HAP-1 (cell line): ENCODE measurements at regions not wholly inside any gene's neighbourhood (a gene's known extent, or its start where the extent isn't known, plus 50 kb on each side); places are given as distances from the start of the nearest gene placed in this dataset.
"Not testable (repeated sequence)": the region's sequence is repeated elsewhere in the genome, so short reads cannot be mapped to it uniquely, and the experiment has no call there.

Experiments used
- DNase-seq, 2 experiments: peaks; one replicate each; pipeline ENCODE4 v3.0.0-alpha.2; 2016 to 2020; ENCODE audit warnings: low spot score in 2 of 2
- H3K27me3 ChIP-seq: fragments of 250-450 bp; sonication (Bioruptor Pico); 2 replicates; pipeline ENCODE4 v1.5.1; 2020; ENCODE audit warnings: low read depth, mild to moderate bottlenecking, moderate library complexity
- H3K36me3 ChIP-seq: fragments of 250-450 bp; sonication (Bioruptor Pico); replicated peaks from 2 replicates; pipeline ENCODE4 v1.5.1; 2020; ENCODE audit warnings: mild to moderate bottlenecking
- H3K4me1 ChIP-seq: fragments of 250-450 bp; sonication (Bioruptor Pico); 2 replicates; pipeline ENCODE4 v1.5.1; 2020; ENCODE audit warnings: mild to moderate bottlenecking
- H3K4me3 ChIP-seq: fragments of 250-450 bp; sonication (Bioruptor Pico); 2 replicates; pipeline ENCODE4 v1.5.1; 2020; ENCODE audit warnings: mild to moderate bottlenecking, moderate library complexity
- H3K9me3 ChIP-seq: fragments of 250-450 bp; sonication (Bioruptor Pico); 2 replicates; pipeline ENCODE4 v1.5.1; 2020; ENCODE audit warnings: mild to moderate bottlenecking, moderate library complexity
- in situ Hi-C: fragments of 300-500 bp; cut with MboI; formaldehyde crosslinking; loops from 3 replicates; pipeline ENCODE4 v1.14.3; 2020; ENCODE audit warnings: low sequenced_read_pairs, inconsistent platforms, mixed read lengths

DNA sequence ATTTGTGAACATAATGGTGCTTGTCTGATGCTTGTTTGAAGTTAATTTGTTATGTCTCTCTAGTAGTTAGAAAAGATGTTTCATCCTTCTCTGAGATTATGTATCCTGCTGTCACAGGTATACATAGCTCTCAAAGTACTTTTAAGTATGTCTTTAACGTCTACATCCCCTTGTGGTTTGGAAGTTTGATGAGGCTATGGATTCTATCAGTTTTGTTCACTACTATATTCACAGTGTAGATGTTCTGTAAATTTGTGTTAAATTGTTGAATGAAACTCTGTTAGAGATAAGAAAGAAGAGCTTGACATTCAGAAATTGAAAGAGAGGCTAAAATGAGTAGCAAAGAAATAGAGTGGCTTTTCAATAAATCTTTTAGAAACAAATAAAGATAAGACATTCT is 304.6 kb upstream of the MIR17HG start:
- H3K27me3 ChIP-seq, result no peaks in the 10 kb centered on the region
- DNase-seq, result no peak
- H3K36me3 ChIP-seq, result no peaks in the 10 kb centered on the region
- in situ Hi-C loops, result no loop called here
- no peaks in the 10 kb centered on the region for H3K4me1 ChIP-seq
- H3K4me3 ChIP-seq, result no peak overlapping the region
- no peaks in the 10 kb centered on the region for H3K9me3 ChIP-seq

DNA sequence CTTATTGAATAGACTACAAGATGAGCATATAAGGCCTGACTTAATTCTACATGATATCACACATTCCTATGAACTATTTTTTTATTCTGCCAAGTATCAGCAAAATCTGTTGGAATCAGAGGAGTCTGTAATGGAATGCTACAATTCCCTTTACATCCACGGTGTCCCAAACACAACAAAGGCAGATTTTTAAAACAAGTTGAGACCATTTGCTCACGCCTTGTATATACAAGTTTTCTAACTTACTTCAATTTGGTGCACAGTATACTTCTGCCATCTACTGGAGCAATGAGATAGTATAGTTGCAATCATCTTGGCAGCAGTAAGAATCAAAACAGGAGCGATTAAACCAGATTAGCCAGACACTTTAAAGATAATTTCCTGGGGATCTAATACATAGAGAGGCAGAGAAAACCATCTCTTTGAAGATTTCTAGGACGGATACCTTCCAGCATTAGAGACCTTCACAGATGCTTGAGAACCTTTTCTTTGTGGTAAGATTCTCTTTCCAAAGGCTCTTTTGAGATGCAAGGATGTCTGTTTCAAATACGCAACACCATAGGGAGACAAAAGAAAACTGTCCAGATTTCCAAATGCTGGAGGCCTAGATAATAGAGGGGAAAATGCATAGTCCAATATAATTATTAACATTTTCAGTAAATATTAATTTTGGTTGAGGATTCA is 302.0 kb upstream of the MIR17HG start:
- no peaks in the 10 kb centered on the region for H3K4me1 ChIP-seq
- no peaks in the 10 kb centered on the region for H3K36me3 ChIP-seq
- in situ Hi-C loops, result no loop called here
- H3K4me3 ChIP-seq, result no peak overlapping the region
- H3K9me3 ChIP-seq, result no peaks in the 10 kb centered on the region
- H3K27me3 ChIP-seq, result no peaks in the 10 kb centered on the region
- no peak for DNase-seq

DNA sequence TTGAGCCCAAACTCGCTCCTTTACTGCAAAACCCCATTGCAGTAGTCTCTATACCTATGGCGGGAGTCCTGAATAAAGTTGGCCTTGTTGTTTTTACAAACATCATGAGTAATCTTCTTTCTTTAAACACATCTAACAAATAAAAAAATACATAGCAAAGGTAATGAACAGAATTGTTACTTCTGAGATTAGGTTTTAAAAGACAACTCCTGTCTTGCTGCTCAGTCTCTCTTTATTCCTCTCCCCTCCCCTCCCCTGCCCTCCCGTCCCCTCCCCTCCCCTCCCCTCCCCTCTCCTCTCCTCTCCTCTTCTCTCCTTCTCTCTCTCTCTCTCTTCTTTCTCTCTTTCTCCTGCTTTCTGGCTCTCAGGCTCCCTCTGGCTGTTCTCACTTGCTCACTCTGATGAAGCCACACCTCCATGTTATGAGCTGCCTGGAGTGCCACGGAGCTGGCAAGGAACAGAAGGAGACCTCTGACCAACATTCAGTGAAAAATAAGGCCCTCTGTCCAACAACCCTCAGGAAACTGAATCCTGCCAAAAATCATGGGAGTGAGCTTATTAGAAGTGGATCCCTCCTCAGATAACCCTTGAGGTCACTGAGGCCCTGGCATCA is 300.7 kb upstream of the MIR17HG start:
- H3K9me3 ChIP-seq, result no peaks in the 10 kb centered on the region
- DNase-seq, result no peak
- no peaks in the 10 kb centered on the region; the same call in 1 of the 2 replicates for H3K4me1 ChIP-seq
- no peaks in the 10 kb centered on the region for H3K36me3 ChIP-seq
- H3K27me3 ChIP-seq, result no peaks in the 10 kb centered on the region
- in situ Hi-C loops, result no loop called here
- H3K4me3 ChIP-seq, result no peak overlapping the region

DNA sequence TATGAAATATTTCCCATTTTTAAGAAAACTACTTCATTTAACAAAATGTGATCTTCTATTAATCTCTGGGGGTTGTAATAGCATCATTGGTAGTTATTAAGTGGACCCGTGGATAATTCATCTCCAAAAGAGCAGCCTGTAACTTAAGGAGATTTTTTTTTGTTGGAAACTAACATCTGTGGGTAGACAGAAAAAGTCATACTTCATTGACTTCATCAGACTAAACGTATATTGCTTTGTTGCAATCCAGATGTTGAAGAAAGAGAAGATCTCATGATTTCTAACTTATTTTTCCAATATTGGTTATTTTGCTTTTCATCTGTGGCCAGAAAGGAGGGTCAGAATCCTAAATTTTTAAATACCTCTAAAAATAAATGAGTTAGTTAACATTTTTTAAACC is 296.5 kb upstream of the MIR17HG start:
- Histone ChIP-seq H3K4me1 (peaks cover 4% of the 10 kb centered on the region; the same call in 1 of the 2 replicates), H3K4me3 (no peak overlapping the region), H3K36me3 (no peaks in the 10 kb centered on the region), H3K9me3 (no peaks in the 10 kb centered on the region), H3K27me3 (no peaks in the 10 kb centered on the region)
- in situ Hi-C loops, result no loop called here
- no peak for DNase-seq

DNA sequence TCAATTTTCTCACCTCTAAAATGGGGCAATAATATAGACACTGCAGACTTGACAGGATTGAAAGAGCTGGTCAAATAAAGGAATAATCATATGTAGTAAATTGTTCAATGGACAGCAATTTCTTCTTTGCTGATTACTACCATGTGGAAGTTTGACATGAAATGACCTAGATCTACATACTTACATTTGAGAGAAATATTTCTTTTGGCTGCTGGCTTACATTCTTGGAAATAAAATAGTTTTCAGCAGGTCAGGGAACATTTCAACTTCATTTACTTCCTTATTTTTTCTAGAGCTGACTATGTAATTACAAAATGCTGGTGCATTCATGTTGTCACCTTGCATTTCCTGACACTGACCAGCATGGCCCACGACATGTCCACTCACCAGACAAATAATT is 294.6 kb upstream of the MIR17HG start:
- no peaks in the 10 kb centered on the region for H3K9me3 ChIP-seq
- H3K4me1 ChIP-seq, result peaks cover 4% of the 10 kb centered on the region; the same call in 1 of the 2 replicates
- no peak overlapping the region for H3K4me3 ChIP-seq
- H3K27me3 ChIP-seq, result no peaks in the 10 kb centered on the region
- H3K36me3 ChIP-seq, result no peaks in the 10 kb centered on the region
- no peak for DNase-seq
- in situ Hi-C loops, result no loop called here

DNA sequence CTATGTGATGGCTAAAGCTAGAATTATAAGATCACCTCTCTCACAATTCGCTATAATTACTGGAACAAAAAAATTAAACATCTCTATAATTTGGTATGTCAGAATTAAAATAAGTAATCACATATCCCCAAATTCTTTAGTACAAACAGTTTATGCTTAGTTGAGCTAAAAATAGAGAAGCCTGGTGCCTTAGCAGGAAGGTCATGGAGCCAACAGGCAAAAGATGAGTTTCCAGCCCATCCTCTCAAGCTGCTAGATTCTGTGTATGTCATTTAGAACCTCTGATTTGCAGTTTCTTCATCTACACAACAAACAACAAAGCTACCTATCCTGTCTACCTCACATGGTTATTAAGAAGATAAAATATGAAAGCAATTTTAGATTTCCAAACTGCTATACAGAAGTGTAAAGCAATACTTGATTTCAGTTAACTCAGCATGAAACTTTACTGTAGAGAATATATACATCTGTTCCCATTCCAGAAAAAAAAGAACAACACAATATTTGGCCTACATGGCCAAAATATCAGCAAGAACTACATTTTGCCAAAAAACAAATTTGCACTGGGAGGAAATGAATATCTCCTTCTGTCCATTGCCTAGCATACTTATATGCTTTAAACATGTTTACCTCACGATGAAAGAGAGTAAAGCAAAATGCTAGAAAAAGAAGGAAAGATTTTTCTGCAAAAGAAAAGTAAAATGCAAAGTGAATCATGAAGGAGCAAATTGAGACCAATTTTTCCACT is 294.0 kb upstream of the MIR17HG start:
- in situ Hi-C loops, result no loop called here
- H3K4me1 ChIP-seq, result peaks cover 4% of the 10 kb centered on the region; the same call in 1 of the 2 replicates
- no peaks in the 10 kb centered on the region for H3K9me3 ChIP-seq
- no peak overlapping the region for H3K4me3 ChIP-seq
- no peak for DNase-seq
- no peaks in the 10 kb centered on the region for H3K27me3 ChIP-seq
- H3K36me3 ChIP-seq, result no peaks in the 10 kb centered on the region

DNA sequence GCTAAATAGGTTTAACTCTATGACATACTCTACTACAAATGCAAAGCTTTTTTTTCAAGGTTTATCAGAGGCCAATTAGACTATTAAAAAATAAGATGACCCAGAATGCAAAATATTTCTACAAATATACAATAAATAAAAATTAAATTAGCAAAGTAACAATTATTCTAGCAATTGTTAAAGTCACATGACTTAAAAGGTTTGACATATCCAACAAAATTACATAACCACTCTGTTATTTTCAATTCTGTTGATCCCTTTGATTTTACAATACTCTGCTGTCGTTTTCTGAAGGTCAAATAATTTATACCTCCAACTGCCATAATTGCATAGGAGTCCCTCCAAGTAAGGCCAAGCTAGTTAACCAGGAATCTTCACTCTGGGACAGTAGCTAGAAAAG is 292.6 kb upstream of the MIR17HG start:
- Histone ChIP-seq H3K4me1 (peaks cover 4% of the 10 kb centered on the region; the same call in 1 of the 2 replicates), H3K27me3 (no peaks in the 10 kb centered on the region), H3K36me3 (no peaks in the 10 kb centered on the region), H3K9me3 (no peaks in the 10 kb centered on the region), H3K4me3 (no peak overlapping the region)
- in situ Hi-C loops, result no loop called here
- DNase-seq, result no peak

DNA sequence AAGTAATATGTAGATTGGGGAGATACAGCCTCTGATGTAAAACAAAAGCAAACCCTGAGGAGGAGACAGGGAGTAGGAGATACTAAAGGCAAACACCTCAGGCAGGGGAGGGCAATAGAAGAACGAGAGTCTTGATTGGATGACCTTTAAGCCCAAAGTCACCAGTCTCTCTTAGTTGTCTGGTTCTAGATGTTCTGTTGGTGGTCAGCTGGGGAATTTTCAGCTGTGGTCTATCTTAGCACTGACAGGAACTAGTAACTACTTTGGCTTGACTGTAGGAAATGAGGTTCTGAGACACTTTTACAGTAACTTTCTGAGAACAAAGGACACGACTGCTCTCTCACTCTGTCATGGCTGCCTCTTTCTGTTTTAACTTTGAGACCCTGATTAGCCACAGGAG is 290.7 kb upstream of the MIR17HG start:
- H3K36me3 ChIP-seq, result no peaks in the 10 kb centered on the region
- H3K4me1 ChIP-seq, result peaks cover 4% of the 10 kb centered on the region; the same call in 1 of the 2 replicates
- no peak for DNase-seq
- H3K9me3 ChIP-seq, result no peaks in the 10 kb centered on the region
- no peaks in the 10 kb centered on the region for H3K27me3 ChIP-seq
- H3K4me3 ChIP-seq, result no peak overlapping the region
- in situ Hi-C loops, result no loop called here

DNA sequence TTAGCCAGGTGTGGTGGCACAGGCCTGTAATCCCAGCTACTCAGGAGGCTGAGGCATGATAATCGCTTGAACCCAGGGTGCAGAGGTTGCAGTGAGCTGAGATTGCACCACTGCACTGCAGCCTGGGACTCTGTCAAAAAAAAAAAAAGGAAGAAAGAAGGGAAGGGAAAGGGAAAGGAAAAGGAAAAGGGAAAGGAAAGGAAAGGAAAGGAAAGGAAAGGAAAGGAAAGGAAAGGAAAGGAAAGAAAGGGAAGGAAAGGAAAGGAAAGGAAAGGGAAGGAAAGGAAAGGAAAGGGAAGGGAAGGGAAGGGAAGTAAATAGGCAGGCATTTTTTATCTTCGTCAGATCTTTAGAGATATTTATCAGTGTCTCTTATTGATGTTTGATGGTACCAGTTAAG is 290.0 kb upstream of the MIR17HG start:
- H3K4me3 ChIP-seq, H3K4me1 ChIP-seq, H3K9me3 ChIP-seq, H3K36me3 ChIP-seq, DNase-seq, in situ Hi-C loops, H3K27me3 ChIP-seq: not testable (repeated sequence)

DNA sequence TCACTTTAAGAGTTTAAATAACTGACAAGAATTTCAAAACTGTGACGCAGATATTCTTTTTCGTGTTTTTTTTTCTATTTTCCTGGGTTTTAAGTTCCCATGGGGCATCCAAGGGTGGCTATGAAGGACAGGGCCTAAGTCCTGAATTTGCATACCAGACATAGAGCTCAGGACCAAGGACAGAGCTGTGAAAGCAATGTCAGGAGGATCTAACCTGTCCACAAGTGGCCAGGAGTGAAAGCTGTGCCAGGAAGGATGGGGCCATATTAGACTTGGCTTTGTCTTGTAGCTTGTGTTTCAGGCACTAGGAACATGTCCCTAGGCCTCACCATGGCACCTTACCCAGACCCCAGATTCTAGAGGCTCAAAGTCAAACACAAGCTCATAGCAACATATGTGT is 289.4 kb upstream of the MIR17HG start:
- H3K9me3 ChIP-seq, result no peaks in the 10 kb centered on the region
- H3K36me3 ChIP-seq, result no peaks in the 10 kb centered on the region
- in situ Hi-C loops, result no loop called here
- H3K4me3 ChIP-seq, result no peak overlapping the region
- no peaks in the 10 kb centered on the region for H3K4me1 ChIP-seq
- no peaks in the 10 kb centered on the region for H3K27me3 ChIP-seq
- DNase-seq, result no peak

DNA sequence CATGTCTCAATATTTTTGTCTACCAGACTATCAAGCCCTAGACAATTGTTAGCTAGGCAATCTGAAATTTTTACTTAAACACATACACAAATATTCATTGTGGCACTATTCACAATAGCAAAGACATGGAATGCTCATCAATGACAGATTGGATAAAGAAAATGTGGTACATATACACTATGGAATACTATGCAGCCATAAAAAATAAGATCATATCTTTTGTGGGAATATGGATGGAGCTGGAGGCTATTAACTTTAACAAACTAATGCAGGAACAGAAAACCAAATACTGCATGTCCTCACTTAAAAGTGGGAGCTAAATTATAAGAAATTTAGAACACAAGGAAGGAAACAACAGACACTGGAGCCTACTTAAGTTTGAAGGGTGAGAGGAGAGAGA is 288.6 kb upstream of the MIR17HG start:
- H3K9me3 ChIP-seq, result no peaks in the 10 kb centered on the region
- in situ Hi-C loops, result no loop called here
- H3K4me3 ChIP-seq, result no peak overlapping the region
- no peaks in the 10 kb centered on the region for H3K27me3 ChIP-seq
- H3K4me1 ChIP-seq, result no peaks in the 10 kb centered on the region
- DNase-seq, result no peak
- H3K36me3 ChIP-seq, result no peaks in the 10 kb centered on the region

DNA sequence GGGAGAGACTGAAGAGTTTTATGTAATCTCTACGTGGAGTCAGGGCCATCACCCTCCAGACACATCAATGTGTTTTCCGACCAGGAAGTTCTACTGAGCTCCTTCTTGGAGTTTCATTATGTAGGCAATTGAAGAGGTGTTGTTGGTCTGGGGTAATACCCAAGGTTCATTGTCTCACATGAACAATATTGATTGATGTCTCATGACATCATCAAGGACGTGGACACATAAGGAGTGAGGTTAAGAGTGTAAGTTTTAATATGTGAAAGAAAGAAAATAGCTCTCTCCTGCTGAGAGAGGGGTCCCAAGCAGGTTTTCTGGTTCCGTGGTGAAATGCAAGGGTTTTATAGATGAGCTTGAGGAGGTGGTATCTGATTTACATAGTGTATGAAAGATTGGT is 280.7 kb upstream of the MIR17HG start:
- no peaks in the 10 kb centered on the region for H3K9me3 ChIP-seq
- H3K36me3 ChIP-seq, result no peaks in the 10 kb centered on the region
- H3K4me3 ChIP-seq, result no peak overlapping the region
- no peak for DNase-seq
- in situ Hi-C loops, result no loop called here
- H3K4me1 ChIP-seq, result no peaks in the 10 kb centered on the region
- no peaks in the 10 kb centered on the region for H3K27me3 ChIP-seq

DNA sequence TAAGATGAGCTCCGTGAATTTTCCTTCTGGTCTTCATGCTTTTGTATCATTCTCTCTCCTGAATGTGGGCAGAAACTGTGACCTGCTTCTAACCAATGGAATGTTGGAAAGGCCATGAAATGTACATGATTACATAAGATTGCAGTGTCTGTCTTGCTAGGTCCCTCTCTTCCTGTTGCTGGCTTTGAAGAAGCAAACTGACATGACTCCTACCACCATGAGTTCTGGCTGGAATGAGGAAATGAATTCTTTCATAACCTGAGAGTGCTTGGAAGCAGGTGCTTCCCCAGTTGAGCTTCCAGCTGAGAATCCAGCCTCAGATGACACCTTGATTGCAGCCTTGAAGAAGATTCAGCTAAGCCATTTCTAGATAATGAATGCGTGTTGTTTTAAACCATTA is 275.0 kb upstream of the MIR17HG start:
- H3K4me1 ChIP-seq, result no peaks in the 10 kb centered on the region
- no peaks in the 10 kb centered on the region for H3K36me3 ChIP-seq
- in situ Hi-C loops, result no loop called here
- no peaks in the 10 kb centered on the region for H3K27me3 ChIP-seq
- H3K4me3 ChIP-seq, result no peak overlapping the region
- no peaks in the 10 kb centered on the region for H3K9me3 ChIP-seq
- no peak for DNase-seq

DNA sequence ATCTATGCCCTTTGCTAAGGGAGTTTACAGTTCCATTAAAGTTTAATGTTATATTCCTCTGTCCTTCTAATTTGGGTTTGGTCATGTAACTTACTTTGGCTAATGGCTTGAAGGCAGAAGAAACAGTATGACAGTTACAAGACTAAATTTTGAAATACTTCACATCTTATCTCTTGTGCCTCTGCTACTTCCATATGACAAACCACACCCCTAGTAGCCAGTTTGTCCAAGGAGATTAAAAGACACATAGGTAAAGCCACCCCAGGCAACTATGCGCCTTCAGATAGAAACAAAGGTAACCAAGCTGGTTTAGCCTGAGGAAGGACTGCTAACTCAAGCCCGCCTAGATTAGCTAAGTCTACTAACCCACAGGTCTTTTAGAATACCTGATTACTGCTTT is 273.4 kb upstream of the MIR17HG start:
- in situ Hi-C loops, result no loop called here
- no peaks in the 10 kb centered on the region for H3K4me1 ChIP-seq
- H3K9me3 ChIP-seq, result no peaks in the 10 kb centered on the region
- no peaks in the 10 kb centered on the region for H3K27me3 ChIP-seq
- H3K4me3 ChIP-seq, result no peak overlapping the region
- no peak for DNase-seq
- H3K36me3 ChIP-seq, result no peaks in the 10 kb centered on the region
